Hepatocyte (in vitro differentiated cells): ENCODE measurements at regions not wholly inside any gene's neighbourhood (a gene's known extent, or its start where the extent isn't known, plus 50 kb on each side); places are given as distances from the start of the nearest gene placed in this dataset.

Experiments
- DNase-seq: peaks from one replicate; pipeline ENCODE4 v3.0.0-alpha.2; 2016; ENCODE audit warnings: low spot score
- H2AFZ ChIP-seq: fragments of 200-600 bp; sonication (generic); 2 replicates; pipeline ENCODE4 v1.6.0; 2016; ENCODE audit warnings: antibody characterized with exemption, mild to moderate bottlenecking
- H3K27ac ChIP-seq: fragments of 200-600 bp; sonication (generic); 2 replicates; pipeline ENCODE4 v1.5.1; 2016; ENCODE audit warnings: mild to moderate bottlenecking
- H3K27me3 ChIP-seq: fragments of 200-600 bp; sonication (generic); 2 replicates; pipeline ENCODE4 v1.6.1; 2016
- H3K36me3 ChIP-seq: fragments of 200-600 bp; sonication (generic); replicated peaks from 2 replicates; pipeline ENCODE4 v1.5.1; 2016; ENCODE audit warnings: low read depth; ENCODE audit not compliant: insufficient read depth
- H3K4me1 ChIP-seq: fragments of 200-600 bp; sonication (generic); 2 replicates; pipeline ENCODE4 v1.5.1; 2016; ENCODE audit warnings: mild to moderate bottlenecking, moderate library complexity; ENCODE audit not compliant: insufficient read depth
- H3K4me2 ChIP-seq: fragments of 200-600 bp; sonication (generic); 2 replicates; pipeline ENCODE4 v1.6.0; 2016
- H3K4me3 ChIP-seq: fragments of 200-600 bp; sonication (generic); 2 replicates; pipeline ENCODE4 v1.5.1; 2016; ENCODE audit warnings: mild to moderate bottlenecking
- H3K79me2 ChIP-seq: fragments of 200-600 bp; sonication (generic); 2 replicates; pipeline ENCODE4 v1.6.0; 2017; ENCODE audit warnings: mild to moderate bottlenecking
- H3K9me2 ChIP-seq: fragments of 200-600 bp; sonication (generic); replicated peaks from 2 replicates; pipeline ENCODE4 v1.6.0; 2017; ENCODE audit warnings: mild to moderate bottlenecking; ENCODE audit not compliant: insufficient read depth
- H3K9me3 ChIP-seq: fragments of 200-600 bp; sonication (generic); 2 replicates; pipeline ENCODE4 v1.5.1; 2016; ENCODE audit warnings: low read depth, mild to moderate bottlenecking
- H4K20me1 ChIP-seq: fragments of 200-600 bp; sonication (generic); 2 replicates; pipeline ENCODE4 v1.6.0; 2016; ENCODE audit warnings: mild to moderate bottlenecking; ENCODE audit not compliant: insufficient read depth, poor library complexity, severe bottlenecking
- EZH2 ChIP-seq: fragments of 200-600 bp; sonication (generic); IDR thresholded peaks from 2 replicates; pipeline ENCODE4 v1.6.1; 2016; ENCODE audit warnings: antibody characterized with exemption, mild to moderate bottlenecking, borderline replicate concordance
- EZH2phosphoT487 ChIP-seq: fragments of 200-600 bp; sonication (generic); IDR thresholded peaks from one replicate; pipeline ENCODE4 v1.6.1; 2018; ENCODE audit warnings: antibody characterized with exemption, mild to moderate bottlenecking, low read depth, moderate library complexity; ENCODE audit not compliant: unreplicated experiment, severe bottlenecking
- WGBS: methylation state at CpG from one replicate; pipeline ENCODE4 v1.1.6; 2016; ENCODE audit warnings: low lambda C conversion rate; ENCODE audit errors: missing lambda C conversion rate; 5-methylcytosine and 5-hydroxymethylcytosine counted together
- TF ChIP-seq, protein P1 (sequence below): fragments of 200-600 bp; sonication (generic); IDR thresholded peaks from 2 replicates; pipeline ENCODE4 v1.5.1; 2016; ENCODE audit warnings: antibody characterized with exemption, mild to moderate bottlenecking; ENCODE audit not compliant: poor library complexity

DNA sequence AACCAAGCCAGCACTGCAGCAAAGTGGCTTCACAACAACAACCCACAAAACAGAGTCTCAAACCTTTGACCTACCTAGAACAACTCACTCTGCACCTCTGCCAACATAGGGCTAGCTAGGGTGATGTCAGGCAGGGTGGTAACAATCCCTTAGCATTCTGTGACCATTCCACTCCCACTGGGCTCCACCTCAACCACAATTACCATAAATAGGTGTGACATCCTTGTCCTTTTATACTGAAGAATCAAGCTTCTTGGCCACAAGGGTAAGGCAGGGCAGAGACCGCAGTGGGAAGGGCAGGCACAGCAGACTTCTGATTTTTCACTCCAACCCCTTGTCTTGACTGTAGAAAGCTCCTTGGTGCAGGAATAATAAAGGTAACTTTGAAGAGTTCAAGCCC is 795.4 kb upstream of the DIAPH2 start:
- H3K9me2 ChIP-seq = no peaks in the 10 kb centered on the region
- peaks cover 6% of the 10 kb centered on the region for H3K4me1 ChIP-seq
- H3K4me3 ChIP-seq = no peak overlapping the region
- TF ChIP-seq EZH2 (no peak), EZH2phosphoT487 (no peak)
- TF ChIP-seq, protein P1, sequence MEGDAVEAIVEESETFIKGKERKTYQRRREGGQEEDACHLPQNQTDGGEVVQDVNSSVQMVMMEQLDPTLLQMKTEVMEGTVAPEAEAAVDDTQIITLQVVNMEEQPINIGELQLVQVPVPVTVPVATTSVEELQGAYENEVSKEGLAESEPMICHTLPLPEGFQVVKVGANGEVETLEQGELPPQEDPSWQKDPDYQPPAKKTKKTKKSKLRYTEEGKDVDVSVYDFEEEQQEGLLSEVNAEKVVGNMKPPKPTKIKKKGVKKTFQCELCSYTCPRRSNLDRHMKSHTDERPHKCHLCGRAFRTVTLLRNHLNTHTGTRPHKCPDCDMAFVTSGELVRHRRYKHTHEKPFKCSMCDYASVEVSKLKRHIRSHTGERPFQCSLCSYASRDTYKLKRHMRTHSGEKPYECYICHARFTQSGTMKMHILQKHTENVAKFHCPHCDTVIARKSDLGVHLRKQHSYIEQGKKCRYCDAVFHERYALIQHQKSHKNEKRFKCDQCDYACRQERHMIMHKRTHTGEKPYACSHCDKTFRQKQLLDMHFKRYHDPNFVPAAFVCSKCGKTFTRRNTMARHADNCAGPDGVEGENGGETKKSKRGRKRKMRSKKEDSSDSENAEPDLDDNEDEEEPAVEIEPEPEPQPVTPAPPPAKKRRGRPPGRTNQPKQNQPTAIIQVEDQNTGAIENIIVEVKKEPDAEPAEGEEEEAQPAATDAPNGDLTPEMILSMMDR = no peak
- no peaks in the 10 kb centered on the region for H3K27me3 ChIP-seq
- H3K27ac ChIP-seq = no peak overlapping the region
- H4K20me1 ChIP-seq = no peaks in the 10 kb centered on the region
- H3K79me2 ChIP-seq = no peaks in the 10 kb centered on the region
- no peak overlapping the region for H3K4me2 ChIP-seq
- H2AFZ ChIP-seq = no peak overlapping the region
- H3K36me3 ChIP-seq = no peaks in the 10 kb centered on the region
- no peak for DNase-seq
- H3K9me3 ChIP-seq = no peaks in the 10 kb centered on the region
- 86% methylated on average over 1 of the region's 1 CpG for WGBS

DNA sequence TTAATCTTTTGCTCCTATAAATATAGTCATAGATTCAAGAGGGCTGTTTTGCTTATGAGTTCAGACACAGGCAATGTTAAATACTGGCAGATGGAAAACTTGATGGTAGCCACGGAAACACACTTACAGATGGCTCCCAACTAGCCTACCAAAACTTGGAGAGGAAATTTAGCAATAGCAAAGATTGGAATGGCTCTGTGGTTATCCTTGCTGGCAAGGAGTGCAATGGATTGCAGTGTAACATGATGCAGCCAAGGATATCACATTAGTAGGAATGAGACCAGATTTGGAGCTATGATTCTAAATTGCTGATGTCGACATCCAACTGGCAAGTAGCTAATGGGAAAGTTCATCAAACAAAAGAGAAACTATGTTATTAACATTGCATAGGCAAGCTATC is 791.0 kb upstream of the DIAPH2 start:
- Histone ChIP-seq H3K4me3 (no peak overlapping the region), H3K9me3 (no peaks in the 10 kb centered on the region), H3K27ac (no peak overlapping the region), H3K4me2 (no peak overlapping the region), H4K20me1 (no peaks in the 10 kb centered on the region), H3K36me3 (no peaks in the 10 kb centered on the region), H3K27me3 (no peaks in the 10 kb centered on the region), H3K9me2 (no peaks in the 10 kb centered on the region), H3K4me1 (no peaks in the 10 kb centered on the region), H3K79me2 (no peaks in the 10 kb centered on the region), H2AFZ (no peak overlapping the region)
- DNase-seq = no peak
- TF ChIP-seq, protein P1 = no peak
- TF ChIP-seq EZH2 = no peak
- TF ChIP-seq EZH2phosphoT487 = no peak
- 65% methylated on average over 2 of the region's 2 CpGs for WGBS

DNA sequence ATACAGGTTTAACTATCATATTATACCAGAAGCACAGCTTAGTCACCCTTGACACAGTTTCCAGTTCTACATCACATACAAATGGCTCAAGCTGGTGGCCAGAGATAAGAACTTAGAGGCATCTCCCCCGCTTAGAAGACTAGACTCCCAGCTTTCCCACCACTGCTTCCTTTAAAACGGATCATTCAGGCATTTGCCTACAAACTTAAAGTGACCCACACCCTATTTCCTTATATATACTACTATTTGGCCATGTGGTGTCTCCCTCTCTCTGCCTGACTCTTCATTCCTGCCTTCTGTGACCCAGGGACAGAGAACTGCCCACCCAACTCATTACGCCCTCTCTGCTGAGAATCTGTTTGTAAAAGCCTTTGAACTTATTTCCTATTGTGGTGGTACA is 781.2 kb upstream of the DIAPH2 start:
- no peak overlapping the region for H3K27ac ChIP-seq
- no peaks in the 10 kb centered on the region for H3K4me1 ChIP-seq
- DNase-seq = no peak
- no peak overlapping the region for H3K4me3 ChIP-seq
- H3K79me2 ChIP-seq = no peaks in the 10 kb centered on the region
- H2AFZ ChIP-seq = no peak overlapping the region
- WGBS = 28% methylated on average over 3 of the region's 3 CpGs
- no peak overlapping the region for H3K4me2 ChIP-seq
- H3K9me3 ChIP-seq = peaks cover 5% of the 10 kb centered on the region
- TF ChIP-seq EZH2phosphoT487 = no peak
- TF ChIP-seq, protein P1 = no peak
- no peak for TF ChIP-seq EZH2
- H4K20me1 ChIP-seq = no peaks in the 10 kb centered on the region
- no peaks in the 10 kb centered on the region for H3K27me3 ChIP-seq
- no peaks in the 10 kb centered on the region for H3K36me3 ChIP-seq
- H3K9me2 ChIP-seq = no peaks in the 10 kb centered on the region

DNA sequence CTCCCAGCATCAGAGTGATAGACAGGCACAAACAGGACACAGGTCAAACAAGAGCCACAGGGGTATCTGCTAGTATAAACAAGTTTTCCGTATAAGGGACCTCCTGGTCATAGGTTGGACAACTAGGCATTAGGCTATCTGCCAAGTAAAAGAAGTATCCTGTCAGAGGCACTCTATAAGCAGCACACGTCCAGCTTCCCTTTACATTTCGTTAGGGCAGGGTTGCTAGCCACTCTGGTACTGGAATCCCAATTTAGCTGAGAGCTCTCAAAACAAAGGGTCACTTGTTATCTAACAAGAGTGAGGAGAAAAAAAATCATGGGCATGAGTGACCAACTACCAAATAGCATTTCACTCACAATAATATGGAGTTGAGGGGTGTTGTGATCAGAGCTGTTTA is 780.7 kb upstream of the DIAPH2 start:
- no peak for DNase-seq
- Histone ChIP-seq H2AFZ (no peak overlapping the region), H3K9me3 (peaks cover 5% of the 10 kb centered on the region), H3K4me1 (no peaks in the 10 kb centered on the region), H3K36me3 (no peaks in the 10 kb centered on the region), H4K20me1 (no peaks in the 10 kb centered on the region), H3K4me2 (no peak overlapping the region), H3K27me3 (no peaks in the 10 kb centered on the region), H3K79me2 (no peaks in the 10 kb centered on the region), H3K27ac (no peak overlapping the region), H3K9me2 (no peaks in the 10 kb centered on the region), H3K4me3 (no peak overlapping the region)
- WGBS = 55% methylated on average over 3 of the region's 3 CpGs
- TF ChIP-seq EZH2 (no peak), EZH2phosphoT487 (no peak)
- TF ChIP-seq, protein P1 = no peak
